COR-L47 (cell line): ENCODE measurements at regions not wholly inside any gene's neighbourhood (a gene's known extent, or its start where the extent isn't known, plus 50 kb on each side); places are given as distances from the start of the nearest gene placed in this dataset.

ENCODE experiments used
- DNase-seq: peaks from one replicate; lab custom pipeline; 2025; lab: John Stamatoyannopoulos, UW

- DNase-seq: no peak
Measured at GRCh38 chr2:16293871-16294270, 353.5 kb downstream of the MYCN start.

- no peak for DNase-seq
Measured at GRCh38 chr2:16293398-16293797, 353.0 kb downstream of the MYCN start.

- DNase-seq: no peak
Measured at GRCh38 chr2:16291731-16292550, 351.6 kb downstream of the MYCN start.

GRCh38 chr2:16291226-16291625, 350.9 kb downstream of the MYCN start:
- DNase-seq: no peak

GRCh38 chr2:16290311-16291020, 350.1 kb downstream of the MYCN start:
- DNase-seq: no peak

GRCh38 chr2:16288371-16289112, 348.2 kb downstream of the MYCN start:
- no peak for DNase-seq

GRCh38 chr2:16287831-16288230, 347.5 kb downstream of the MYCN start:
- DNase-seq: no peak

GRCh38 chr2:16287281-16287680, 346.9 kb downstream of the MYCN start:
- no peak for DNase-seq

- no peak for DNase-seq
Measured at GRCh38 chr2:16285813-16286510, 345.6 kb downstream of the MYCN start.

GRCh38 chr2:16284941-16285625, 344.7 kb downstream of the MYCN start:
- no peak for DNase-seq

- no peak for DNase-seq
Measured at GRCh38 chr2:16283071-16283850, 342.9 kb downstream of the MYCN start.

GRCh38 chr2:16282511-16282910, 342.2 kb downstream of the MYCN start:
- no peak for DNase-seq

GRCh38 chr2:16281451-16282335, 341.3 kb downstream of the MYCN start:
- DNase-seq: peak; percentile 23

GRCh38 chr2:16280081-16280480, 339.7 kb downstream of the MYCN start:
- no peak for DNase-seq

- no peak for DNase-seq
Measured at GRCh38 chr2:16279641-16280040, 339.3 kb downstream of the MYCN start.

GRCh38 chr2:16279201-16279570, 338.8 kb downstream of the MYCN start:
- no peak for DNase-seq

- DNase-seq: no peak
Measured at GRCh38 chr2:16278421-16279200, 338.3 kb downstream of the MYCN start.

- DNase-seq: no peak
Measured at GRCh38 chr2:16277117-16277516, 336.8 kb downstream of the MYCN start.

GRCh38 chr2:16275661-16276060, 335.3 kb downstream of the MYCN start:
- no peak for DNase-seq
